B cell (primary cell): ENCODE measurements at regions not wholly inside any gene's neighbourhood (a gene's known extent, or its start where the extent isn't known, plus 50 kb on each side); places are given as distances from the start of the nearest gene placed in this dataset.

Source experiments
- ATAC-seq: fragments of 200-7000 bp; cut with Tn5 transposase; one replicate; pipeline ENCODE4 v1.10.0; 2021; ENCODE audit warnings: low read depth, mild to moderate bottlenecking, moderate number of reproducible peaks, moderate library complexity
- CTCF ChIA-PET: fragments of 350-600 bp; sonication (Branson Sonifier 250); formaldehyde crosslinking; loops from one replicate; lab custom pipeline; 2021; ENCODE audit warnings: antibody characterized with exemption, inconsistent platforms; lab: Charles Lee
- POLR2A ChIA-PET: fragments of 350-600 bp; sonication (Branson Sonifier 250); formaldehyde crosslinking; loops from one replicate; lab custom pipeline; 2021; ENCODE audit warnings: antibody characterized with exemption; lab: Charles Lee
- DNase-seq: peaks from one replicate; pipeline ENCODE4 v3.0.0; 2013
- H2AFZ ChIP-seq: 2 replicates; pipeline ENCODE4 v1.6.1; 2012; ENCODE audit warnings: mild to moderate bottlenecking, low read depth, low read length; ENCODE audit not compliant: insufficient read depth, poor library complexity, severe bottlenecking
- H3K27ac ChIP-seq, 2 donors: 1 replicate in 1 of 2; 2 replicates in 1 of 2; pipeline ENCODE4 v1.5.1; 2012 to 2013; ENCODE audit warnings: low read length in 2 of 2, mild to moderate bottlenecking in 2 of 2, moderate library complexity in 1 of 2
- H3K27me3 ChIP-seq, 4 experiments: fragments of 200-600 bp in 1 of 4; sonication (generic) in 1 of 4; replicated peaks in 1 of 4; 1 replicate in 2 of 4; 2 replicates in 2 of 4; pipeline versions ENCODE4 v1.6.1 to v1.7.0; 2013 to 2016; ENCODE audit warnings: low read length in 3 of 4, mild to moderate bottlenecking in 2 of 4, mixed read lengths in 1 of 4, moderate library complexity in 1 of 4; ENCODE audit not compliant: insufficient read depth in 4 of 4, control insufficient read depth in 3 of 4; ENCODE audit errors: control extremely low read depth in 1 of 4
- H3K36me3 ChIP-seq, 2 experiments: replicated peaks in 1 of 2; 1 replicate in 1 of 2; 2 replicates in 1 of 2; pipeline versions ENCODE4 v1.6.1 to v1.7.1; 2013; ENCODE audit warnings: low read length in 1 of 2; ENCODE audit not compliant: insufficient read depth in 2 of 2, control insufficient read depth in 1 of 2; ENCODE audit errors: control extremely low read depth in 1 of 2, extremely low read depth in 1 of 2
- H3K4me1 ChIP-seq, 2 donors: fragments of 200-600 bp in 1 of 2; sonication (generic) in 1 of 2; 1 replicate in 1 of 2; 2 replicates in 1 of 2; pipeline versions ENCODE4 v1.5.1 to v1.6.1; 2013 to 2017; ENCODE audit warnings: low read length in 2 of 2; ENCODE audit not compliant: control insufficient read depth in 2 of 2, insufficient read depth in 2 of 2
- H3K4me2 ChIP-seq: replicated peaks from 2 replicates; pipeline ENCODE3; 2012; ENCODE audit warnings: mild to moderate bottlenecking, low read depth, low read length; ENCODE audit not compliant: poor library complexity, severe bottlenecking
- H3K4me3 ChIP-seq, 5 experiments: fragments of 200-600 bp in 1 of 5; sonication (generic) in 1 of 5; 1 replicate in 3 of 5; 2 replicates in 2 of 5; pipeline versions ENCODE4 v1.5.1 to v1.7.0; 2011 to 2016; ENCODE audit warnings: low read length in 4 of 5, mild to moderate bottlenecking in 4 of 5, low read depth in 2 of 5, control low read depth in 1 of 5, moderate library complexity in 1 of 5; ENCODE audit not compliant: insufficient read depth in 1 of 5; ENCODE audit errors: control extremely low read depth in 1 of 5, extremely low read depth in 1 of 5
- H3K79me2 ChIP-seq: fragments of 200-600 bp; sonication (generic); one replicate; pipeline ENCODE4 v1.6.0; 2016; ENCODE audit warnings: low read length; ENCODE audit not compliant: control insufficient read depth, insufficient read depth
- H3K9ac ChIP-seq: fragments of 200-600 bp; sonication (generic); 2 replicates; pipeline ENCODE4 v1.6.1; 2017; ENCODE audit warnings: mild to moderate bottlenecking, low read length, moderate library complexity
- H3K9me3 ChIP-seq, 3 donors: one replicate each; pipeline versions ENCODE4 v1.6.1 to v1.7.1; 2013; ENCODE audit warnings: low read length in 2 of 3; ENCODE audit not compliant: control insufficient read depth in 2 of 3, insufficient read depth in 1 of 3; ENCODE audit errors: control extremely low read depth in 1 of 3
- H4K20me1 ChIP-seq: 2 replicates; pipeline ENCODE4 v1.6.0; 2012; ENCODE audit warnings: mild to moderate bottlenecking, low read length; ENCODE audit not compliant: insufficient read depth, control insufficient read depth, poor library complexity, severe bottlenecking
- H3K27ac Mint-ChIP-seq: one replicate; pipeline ENCODE4 v1.8.0; 2021; ENCODE audit warnings: mixed read lengths
- H3K27me3 Mint-ChIP-seq: one replicate; pipeline ENCODE4 v1.8.0; 2021; ENCODE audit warnings: mixed read lengths
- H3K4me1 Mint-ChIP-seq: one replicate; pipeline ENCODE4 v1.8.0; 2021; ENCODE audit warnings: mixed read lengths
- H3K4me3 Mint-ChIP-seq: one replicate; pipeline ENCODE4 v1.8.0; 2021; ENCODE audit warnings: mixed read lengths
- H3K9me3 Mint-ChIP-seq: one replicate; pipeline ENCODE4 v1.8.0; 2022; ENCODE audit warnings: mixed read lengths; ENCODE audit not compliant: insufficient read depth
- EZH2 ChIP-seq: IDR thresholded peaks from 2 replicates; pipeline ENCODE4 v1.6.1; 2012; ENCODE audit warnings: borderline replicate concordance, low read depth, mild to moderate bottlenecking, moderate library complexity, low read length; ENCODE audit not compliant: insufficient read depth, poor library complexity, severe bottlenecking
- WGBS: methylation state at CpG from one replicate; pipeline ENCODE4 v1.1.5; 2013; ENCODE audit warnings: missing lambda C conversion rate; ENCODE audit not compliant: insufficient coverage; 5-methylcytosine and 5-hydroxymethylcytosine counted together
- intact Hi-C: fragments of 100-400 bp; cut with micrococcal nuclease; formaldehyde crosslinking; loops from one replicate; pipeline ENCODE4 v1.10.0; 2022
- TF ChIP-seq, protein P1 (sequence below): fragments of 200-600 bp; IDR thresholded peaks from one replicate; pipeline ENCODE4 v1.8.0; 2022; ENCODE audit warnings: antibody characterized with exemption, mild to moderate bottlenecking

- intact Hi-C loops, result no loop called here
- Histone ChIP-seq H4K20me1 (no peaks in the 10 kb centered on the region), H3K27ac (no peak overlapping the region), H3K27me3 (no peaks in the 10 kb centered on the region), H3K79me2 (no peaks in the 10 kb centered on the region), H3K4me1 (no peaks in the 10 kb centered on the region), H3K9ac (no peak overlapping the region), H2AFZ (no peak overlapping the region), H3K36me3 (no peaks in the 10 kb centered on the region), H3K4me3 (no peak overlapping the region), H3K4me2 (no peak overlapping the region), H3K9me3 (no peaks in the 10 kb centered on the region)
- DNase-seq (no peak), ATAC-seq (no peak)
- no peaks in the 10 kb centered on the region for H3K4me1 Mint-ChIP-seq
- peaks cover 2% of the 10 kb centered on the region for H3K9me3 Mint-ChIP-seq
- 83% methylated on average over 3 of the region's 5 CpGs for WGBS
- TF ChIP-seq, protein P1, sequence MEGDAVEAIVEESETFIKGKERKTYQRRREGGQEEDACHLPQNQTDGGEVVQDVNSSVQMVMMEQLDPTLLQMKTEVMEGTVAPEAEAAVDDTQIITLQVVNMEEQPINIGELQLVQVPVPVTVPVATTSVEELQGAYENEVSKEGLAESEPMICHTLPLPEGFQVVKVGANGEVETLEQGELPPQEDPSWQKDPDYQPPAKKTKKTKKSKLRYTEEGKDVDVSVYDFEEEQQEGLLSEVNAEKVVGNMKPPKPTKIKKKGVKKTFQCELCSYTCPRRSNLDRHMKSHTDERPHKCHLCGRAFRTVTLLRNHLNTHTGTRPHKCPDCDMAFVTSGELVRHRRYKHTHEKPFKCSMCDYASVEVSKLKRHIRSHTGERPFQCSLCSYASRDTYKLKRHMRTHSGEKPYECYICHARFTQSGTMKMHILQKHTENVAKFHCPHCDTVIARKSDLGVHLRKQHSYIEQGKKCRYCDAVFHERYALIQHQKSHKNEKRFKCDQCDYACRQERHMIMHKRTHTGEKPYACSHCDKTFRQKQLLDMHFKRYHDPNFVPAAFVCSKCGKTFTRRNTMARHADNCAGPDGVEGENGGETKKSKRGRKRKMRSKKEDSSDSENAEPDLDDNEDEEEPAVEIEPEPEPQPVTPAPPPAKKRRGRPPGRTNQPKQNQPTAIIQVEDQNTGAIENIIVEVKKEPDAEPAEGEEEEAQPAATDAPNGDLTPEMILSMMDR, result no peak
- TF ChIP-seq EZH2, result no peak
- H3K27me3 Mint-ChIP-seq, result no peaks in the 10 kb centered on the region
- H3K27ac Mint-ChIP-seq, result no peak overlapping the region
- no peak overlapping the region for H3K4me3 Mint-ChIP-seq
- POLR2A ChIA-PET, result no interaction called here
- CTCF ChIA-PET, result no interaction called here
Observed at GRCh38 chr6:66838764-66839163, 1131.7 kb upstream of the EYS start.

DNA sequence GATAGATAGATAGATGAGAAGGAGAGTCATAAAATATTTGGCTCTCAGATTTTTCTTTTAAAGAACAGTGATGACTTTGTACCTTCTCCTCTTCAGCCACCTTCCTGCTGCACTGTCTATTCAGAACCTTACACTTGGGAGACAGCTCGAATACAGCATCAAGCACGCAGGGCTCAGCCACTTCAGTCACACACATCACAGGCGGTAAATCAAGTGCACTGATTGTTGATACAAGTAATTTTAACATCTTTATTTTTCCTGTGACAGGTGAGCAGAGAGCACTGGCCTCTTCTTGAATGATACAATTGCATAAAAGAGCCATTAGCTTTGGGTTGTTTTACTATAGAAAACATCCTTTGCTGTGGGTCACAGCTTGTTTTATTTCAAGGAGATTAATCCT lies 1118.5 kb upstream of the EYS start:
- Histone ChIP-seq H3K4me3 (no peak overlapping the region), H2AFZ (no peak overlapping the region), H3K9me3 (no peaks in the 10 kb centered on the region), H3K4me2 (no peak overlapping the region), H3K4me1 (no peaks in the 10 kb centered on the region), H3K27me3 (no peaks in the 10 kb centered on the region), H3K36me3 (no peaks in the 10 kb centered on the region), H3K9ac (no peak overlapping the region), H4K20me1 (no peaks in the 10 kb centered on the region), H3K79me2 (no peaks in the 10 kb centered on the region), H3K27ac (no peak overlapping the region)
- H3K4me3 Mint-ChIP-seq, result no peak overlapping the region
- H3K4me1 Mint-ChIP-seq, result no peaks in the 10 kb centered on the region
- no peaks in the 10 kb centered on the region for H3K27me3 Mint-ChIP-seq
- ChIA-PET POLR2A (no interaction called here), CTCF (no interaction called here)
- H3K9me3 Mint-ChIP-seq, result peaks cover 2% of the 10 kb centered on the region
- ATAC-seq (no peak), DNase-seq (no peak)
- WGBS, result no CpG with 5 or more reads among the region's 3 CpGs
- intact Hi-C loops, result no loop called here
- H3K27ac Mint-ChIP-seq, result no peak overlapping the region
- TF ChIP-seq, protein P1, result no peak
- no peak for TF ChIP-seq EZH2
